IPS DF 4.7 (cell line): ENCODE measurements at regions not wholly inside any gene's neighbourhood (a gene's known extent, or its start where the extent isn't known, plus 50 kb on each side); places are given as distances from the start of the nearest gene placed in this dataset.
"Not testable (repeated sequence)": the region's sequence is repeated elsewhere in the genome, so short reads cannot be mapped to it uniquely, and the experiment has no call there.

Experiments used
- DNase-seq: peaks from one replicate; pipeline ENCODE4 v3.0.0-alpha.2; 2013; ENCODE audit warnings: low spot score; ENCODE audit errors: extremely low read depth

- DNase-seq = no peak
These were observed 232.6 kb upstream of the FERD3L start for GRCh38 chr7:19377611-19378344.

GRCh38 chr7:19376538-19376937 lies 231.3 kb upstream of the FERD3L start:
- DNase-seq = no peak

GRCh38 chr7:19375976-19376375 lies 230.8 kb upstream of the FERD3L start:
- no peak for DNase-seq

GRCh38 chr7:19373334-19373733 lies 228.1 kb upstream of the FERD3L start:
- DNase-seq = no peak

GRCh38 chr7:19369806-19370205 lies 224.6 kb upstream of the FERD3L start:
- no peak for DNase-seq

- no peak for DNase-seq
These were observed 224.0 kb upstream of the FERD3L start for GRCh38 chr7:19369182-19369581.

GRCh38 chr7:19368491-19368925 lies 223.3 kb upstream of the FERD3L start:
- no peak for DNase-seq

GRCh38 chr7:19364950-19365349 lies 219.7 kb upstream of the FERD3L start:
- no peak for DNase-seq

- no peak for DNase-seq
These were observed 216.9 kb upstream of the FERD3L start for GRCh38 chr7:19362099-19362498.

GRCh38 chr7:19353180-19353579 lies 208.0 kb upstream of the FERD3L start:
- no peak for DNase-seq

- DNase-seq = no peak
These were observed 207.1 kb upstream of the FERD3L start for GRCh38 chr7:19352305-19352695.

GRCh38 chr7:19351341-19352304 lies 206.4 kb upstream of the FERD3L start:
- DNase-seq = no peak

GRCh38 chr7:19339512-19339911 lies 194.3 kb upstream of the FERD3L start:
- DNase-seq = no peak

GRCh38 chr7:19338512-19338911 lies 193.3 kb upstream of the FERD3L start:
- DNase-seq = not testable (repeated sequence)

GRCh38 chr7:19336836-19337383 lies 191.7 kb upstream of the FERD3L start:
- no peak for DNase-seq

- DNase-seq = no peak
These were observed 188.5 kb upstream of the FERD3L start for GRCh38 chr7:19333706-19334105.

GRCh38 chr7:19327018-19327417 lies 181.8 kb upstream of the FERD3L start:
- no peak for DNase-seq

GRCh38 chr7:19322002-19322401 lies 176.8 kb upstream of the FERD3L start:
- no peak for DNase-seq

GRCh38 chr7:19318287-19318686 lies 173.1 kb upstream of the FERD3L start:
- no peak for DNase-seq

- DNase-seq = no peak
These were observed 172.2 kb upstream of the FERD3L start for GRCh38 chr7:19317461-19317860.

- no peak for DNase-seq
These were observed 167.2 kb upstream of the FERD3L start for GRCh38 chr7:19312416-19312815.

- DNase-seq = no peak
These were observed 162.3 kb upstream of the FERD3L start for GRCh38 chr7:19307554-19307953.
